ENCODE measurements at regions not wholly inside any gene's neighbourhood (a gene's known extent, or its start where the extent isn't known, plus 50 kb on each side); places are given as distances from the start of the nearest gene placed in this dataset.
A peak's percentile ranks its signal among the peaks of the same experiment; 100 is the strongest.
"Not testable (repeated sequence)": the region's sequence is repeated elsewhere in the genome, so short reads cannot be mapped to it uniquely, and the experiment has no call there.

GRCh38 chr10:23768281-23768680 is 329.4 kb downstream of the OTUD1 start:
- no peak for DNase-seq

GRCh38 chr10:23777153-23777552 is 338.3 kb downstream of the OTUD1 start:
- no peak for DNase-seq

GRCh38 chr10:23779301-23779700 is 340.4 kb downstream of the OTUD1 start:
- DNase-seq, result no peak

GRCh38 chr10:23780331-23780730 is 341.5 kb downstream of the OTUD1 start:
- DNase-seq, result no peak

GRCh38 chr10:23786594-23786993 is 347.7 kb downstream of the OTUD1 start:
- DNase-seq, result no peak

GRCh38 chr10:23793577-23793976 is 354.7 kb downstream of the OTUD1 start:
- DNase-seq, result peak; percentile 22

- not testable (repeated sequence) for DNase-seq
Measured at GRCh38 chr10:23797452-23797851, 358.6 kb downstream of the OTUD1 start.

GRCh38 chr10:23804125-23804524 is 365.2 kb downstream of the OTUD1 start:
- DNase-seq, result no peak

- no peak for DNase-seq
Measured at GRCh38 chr10:23813687-23814086, 374.8 kb downstream of the OTUD1 start.

- no peak for DNase-seq
Measured at GRCh38 chr10:23818484-23818883, 379.6 kb downstream of the OTUD1 start.

GRCh38 chr10:23820792-23821191 is 381.9 kb downstream of the OTUD1 start:
- DNase-seq, result no peak

GRCh38 chr10:23824822-23825221 is 384.1 kb upstream of the KIAA1217 start:
- no peak for DNase-seq

- peak; percentile 75 for DNase-seq
Measured at GRCh38 chr10:23826421-23826820, 382.5 kb upstream of the KIAA1217 start.

- DNase-seq, result no peak
Measured at GRCh38 chr10:23829556-23829955, 379.4 kb upstream of the KIAA1217 start.

GRCh38 chr10:23834091-23834490 is 374.8 kb upstream of the KIAA1217 start:
- no peak for DNase-seq

GRCh38 chr10:23850631-23851030 is 358.3 kb upstream of the KIAA1217 start:
- DNase-seq, result no peak

- no peak for DNase-seq
Measured at GRCh38 chr10:23859598-23859997, 349.3 kb upstream of the KIAA1217 start.

- DNase-seq, result no peak
Measured at GRCh38 chr10:23864631-23865147, 344.2 kb upstream of the KIAA1217 start.

- not testable (repeated sequence) for DNase-seq
Measured at GRCh38 chr10:23866985-23867384, 342.0 kb upstream of the KIAA1217 start.

- DNase-seq, result no peak
Measured at GRCh38 chr10:23868121-23868520, 340.8 kb upstream of the KIAA1217 start.

- DNase-seq, result no peak
Measured at GRCh38 chr10:23869548-23869947, 339.4 kb upstream of the KIAA1217 start.

- DNase-seq, result no peak
Measured at GRCh38 chr10:23869996-23870395, 338.9 kb upstream of the KIAA1217 start.

GRCh38 chr10:23870651-23871610 is 338.0 kb upstream of the KIAA1217 start:
- DNase-seq, result peak; percentile 32

GRCh38 chr10:23872290-23872689 is 336.6 kb upstream of the KIAA1217 start:
- DNase-seq, result no peak

Measured in tongue (tissue), 1 donor.